Keratinocyte (primary cell): ENCODE measurements at regions not wholly inside any gene's neighbourhood (a gene's known extent, or its start where the extent isn't known, plus 50 kb on each side); places are given as distances from the start of the nearest gene placed in this dataset.

Experiments used
- DNase-seq: peaks from one replicate; pipeline ENCODE4 v3.0.0-alpha.2; 2011; ENCODE audit warnings: low read depth, missing footprints, low spot score
- FAIRE-seq: peaks from 2 replicates; lab custom pipeline; 2011; peaks lifted over from hg19 to GRCh38; lab: Jason Lieb, UNC
- H2AFZ ChIP-seq: 2 replicates; pipeline ENCODE4 v1.6.0; 2012; ENCODE audit warnings: low read length, control low read depth, inconsistent platforms; ENCODE audit not compliant: control insufficient read depth
- H3K27ac ChIP-seq: 2 replicates; pipeline ENCODE4 v1.5.1; 2011; ENCODE audit warnings: low read length; ENCODE audit not compliant: control insufficient read depth, insufficient read depth
- H3K27me3 ChIP-seq: 3 replicates; pipeline ENCODE4 v1.6.0; 2011; ENCODE audit warnings: low read length; ENCODE audit not compliant: control insufficient read depth, insufficient read depth; ENCODE audit errors: extremely low read depth
- H3K36me3 ChIP-seq, 2 experiments: 2 replicates in 1 of 2; 3 replicates in 1 of 2; pipeline ENCODE4 v1.5.1; 2011; ENCODE audit warnings: low read length in 2 of 2, mild to moderate bottlenecking in 1 of 2; ENCODE audit not compliant: control insufficient read depth in 2 of 2, insufficient read depth in 2 of 2; ENCODE audit errors: extremely low read depth in 1 of 2
- H3K4me1 ChIP-seq: 3 replicates; pipeline ENCODE4 v1.5.1; 2011; ENCODE audit warnings: low read length; ENCODE audit not compliant: control insufficient read depth, insufficient read depth; ENCODE audit errors: extremely low read depth
- H3K4me2 ChIP-seq: 3 replicates; pipeline ENCODE4 v1.6.0; 2011; ENCODE audit warnings: low read depth, low read length; ENCODE audit not compliant: control insufficient read depth, insufficient read depth; ENCODE audit errors: extremely low read depth
- H3K4me3 ChIP-seq, 3 experiments: fragments of 200-600 bp in 1 of 3; sonication (generic) in 1 of 3; 2 replicates in 2 of 3; 3 replicates in 1 of 3; pipeline ENCODE4 v1.5.1; 2011 to 2016; ENCODE audit warnings: low read length in 3 of 3, mild to moderate bottlenecking in 3 of 3, control low read depth in 2 of 3, inconsistent platforms in 1 of 3, low read depth in 1 of 3, mixed read lengths in 1 of 3, mixed run types in 1 of 3, moderate library complexity in 1 of 3; ENCODE audit not compliant: control insufficient read depth in 2 of 3, insufficient read depth in 2 of 3; ENCODE audit errors: extremely low read depth in 1 of 3
- H3K79me2 ChIP-seq: 2 replicates; pipeline ENCODE4 v1.6.0; 2012; ENCODE audit warnings: low read length; ENCODE audit not compliant: control insufficient read depth, insufficient read depth
- H3K9ac ChIP-seq: 3 replicates; pipeline ENCODE4 v1.6.0; 2011; ENCODE audit warnings: low read length; ENCODE audit not compliant: control insufficient read depth, insufficient read depth; ENCODE audit errors: extremely low read depth
- H3K9me1 ChIP-seq: 3 replicates; pipeline ENCODE4 v1.6.0; 2011; ENCODE audit warnings: low read length; ENCODE audit not compliant: control insufficient read depth, insufficient read depth; ENCODE audit errors: extremely low read depth
- H3K9me3 ChIP-seq: 2 replicates; pipeline ENCODE4 v1.5.1; 2012; ENCODE audit warnings: low read depth, low read length; ENCODE audit not compliant: control insufficient read depth
- H4K20me1 ChIP-seq: 3 replicates; pipeline ENCODE4 v1.6.0; 2011; ENCODE audit warnings: low read length; ENCODE audit not compliant: control insufficient read depth, insufficient read depth; ENCODE audit errors: extremely low read depth
- EZH2 ChIP-seq: IDR thresholded peaks from one replicate; pipeline ENCODE4 v1.6.1; 2012; ENCODE audit warnings: inconsistent platforms, mild to moderate bottlenecking, low read length, moderate library complexity
- dilution Hi-C: fragments of 300-500 bp; cut with MboI; formaldehyde crosslinking; loops from one replicate; pipeline ENCODE4 v1.7.0; 2020; ENCODE audit warnings: low sequenced_read_pairs; ENCODE audit not compliant: extremely low pct_ligation_motif_present
- TF ChIP-seq, protein P1 (sequence below), 3 experiments: IDR thresholded peaks in 1 of 3; conservative IDR thresholded peaks in 1 of 3; optimal IDR thresholded peaks in 1 of 3; 2 replicates in 2 of 3; 3 replicates in 1 of 3; pipeline versions ENCODE3 to v1.5.1; 2011; ENCODE audit warnings: low read length in 3 of 3, mild to moderate bottlenecking in 3 of 3, moderate library complexity in 2 of 3, control low read depth in 1 of 3, inconsistent platforms in 1 of 3; ENCODE audit not compliant: insufficient read depth in 2 of 3; ENCODE audit errors: extremely low read depth in 1 of 3

DNA sequence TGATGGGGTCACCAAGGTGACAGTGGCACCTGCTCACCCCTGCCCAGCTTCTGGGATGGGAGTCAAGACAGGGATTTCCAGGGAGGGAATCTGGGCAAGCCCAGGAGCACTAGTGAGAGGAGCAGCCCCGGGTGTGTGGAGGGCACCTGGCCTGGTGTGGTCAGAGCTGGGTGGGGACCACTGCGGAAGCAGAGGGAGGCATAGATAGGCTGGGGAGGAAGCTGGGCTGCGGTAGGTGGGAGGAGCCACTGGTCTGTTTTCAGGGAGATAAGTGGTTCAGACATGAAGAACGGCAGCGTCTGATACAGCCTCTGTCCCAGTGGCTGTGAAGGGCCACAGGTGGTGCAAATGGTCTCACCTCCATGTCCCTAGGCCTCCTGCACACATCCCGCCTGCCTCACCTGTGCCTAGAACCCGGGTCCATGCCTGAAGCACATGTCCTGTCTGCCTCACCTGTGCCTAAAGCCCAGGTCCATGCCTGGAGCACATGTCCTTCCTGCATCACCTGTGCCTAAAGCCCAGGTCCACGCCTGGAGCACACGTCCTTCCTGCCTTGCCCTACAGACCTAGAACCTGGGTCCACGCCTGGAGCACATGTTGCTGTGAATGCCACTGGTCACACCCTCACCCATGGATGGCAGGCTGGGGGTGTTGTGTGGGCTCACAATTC is 325.9 kb upstream of the AJAP1 start:
- no peak overlapping the region for H2AFZ ChIP-seq
- H3K27me3 ChIP-seq, result no peaks in the 10 kb centered on the region
- H3K9ac ChIP-seq, result no peak overlapping the region
- H3K4me2 ChIP-seq, result no peak overlapping the region
- H3K36me3 ChIP-seq, result no peaks in the 10 kb centered on the region
- DNase-seq, result no peak
- no peaks in the 10 kb centered on the region for H4K20me1 ChIP-seq
- H3K4me3 ChIP-seq, result no peak overlapping the region
- H3K4me1 ChIP-seq, result no peaks in the 10 kb centered on the region
- no peaks in the 10 kb centered on the region for H3K79me2 ChIP-seq
- no peak for FAIRE-seq
- H3K9me1 ChIP-seq, result no peaks in the 10 kb centered on the region
- peaks cover 12% of the 10 kb centered on the region for H3K9me3 ChIP-seq
- no peak for TF ChIP-seq EZH2
- TF ChIP-seq, protein P1, sequence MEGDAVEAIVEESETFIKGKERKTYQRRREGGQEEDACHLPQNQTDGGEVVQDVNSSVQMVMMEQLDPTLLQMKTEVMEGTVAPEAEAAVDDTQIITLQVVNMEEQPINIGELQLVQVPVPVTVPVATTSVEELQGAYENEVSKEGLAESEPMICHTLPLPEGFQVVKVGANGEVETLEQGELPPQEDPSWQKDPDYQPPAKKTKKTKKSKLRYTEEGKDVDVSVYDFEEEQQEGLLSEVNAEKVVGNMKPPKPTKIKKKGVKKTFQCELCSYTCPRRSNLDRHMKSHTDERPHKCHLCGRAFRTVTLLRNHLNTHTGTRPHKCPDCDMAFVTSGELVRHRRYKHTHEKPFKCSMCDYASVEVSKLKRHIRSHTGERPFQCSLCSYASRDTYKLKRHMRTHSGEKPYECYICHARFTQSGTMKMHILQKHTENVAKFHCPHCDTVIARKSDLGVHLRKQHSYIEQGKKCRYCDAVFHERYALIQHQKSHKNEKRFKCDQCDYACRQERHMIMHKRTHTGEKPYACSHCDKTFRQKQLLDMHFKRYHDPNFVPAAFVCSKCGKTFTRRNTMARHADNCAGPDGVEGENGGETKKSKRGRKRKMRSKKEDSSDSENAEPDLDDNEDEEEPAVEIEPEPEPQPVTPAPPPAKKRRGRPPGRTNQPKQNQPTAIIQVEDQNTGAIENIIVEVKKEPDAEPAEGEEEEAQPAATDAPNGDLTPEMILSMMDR (optimal IDR thresholded peaks at IDR 0.05 in 1 of 3, IDR thresholded peaks at IDR 0.05 in 1 of 3, conservative IDR thresholded peaks at IDR 0.05 in 1 of 3; ENCODE audit: extremely low read depth in 1 of 3, insufficient read depth in 2 of 3, low read length in 3 of 3), result no peak
- no peak overlapping the region for H3K27ac ChIP-seq
- dilution Hi-C loops, result no loop called here

DNA sequence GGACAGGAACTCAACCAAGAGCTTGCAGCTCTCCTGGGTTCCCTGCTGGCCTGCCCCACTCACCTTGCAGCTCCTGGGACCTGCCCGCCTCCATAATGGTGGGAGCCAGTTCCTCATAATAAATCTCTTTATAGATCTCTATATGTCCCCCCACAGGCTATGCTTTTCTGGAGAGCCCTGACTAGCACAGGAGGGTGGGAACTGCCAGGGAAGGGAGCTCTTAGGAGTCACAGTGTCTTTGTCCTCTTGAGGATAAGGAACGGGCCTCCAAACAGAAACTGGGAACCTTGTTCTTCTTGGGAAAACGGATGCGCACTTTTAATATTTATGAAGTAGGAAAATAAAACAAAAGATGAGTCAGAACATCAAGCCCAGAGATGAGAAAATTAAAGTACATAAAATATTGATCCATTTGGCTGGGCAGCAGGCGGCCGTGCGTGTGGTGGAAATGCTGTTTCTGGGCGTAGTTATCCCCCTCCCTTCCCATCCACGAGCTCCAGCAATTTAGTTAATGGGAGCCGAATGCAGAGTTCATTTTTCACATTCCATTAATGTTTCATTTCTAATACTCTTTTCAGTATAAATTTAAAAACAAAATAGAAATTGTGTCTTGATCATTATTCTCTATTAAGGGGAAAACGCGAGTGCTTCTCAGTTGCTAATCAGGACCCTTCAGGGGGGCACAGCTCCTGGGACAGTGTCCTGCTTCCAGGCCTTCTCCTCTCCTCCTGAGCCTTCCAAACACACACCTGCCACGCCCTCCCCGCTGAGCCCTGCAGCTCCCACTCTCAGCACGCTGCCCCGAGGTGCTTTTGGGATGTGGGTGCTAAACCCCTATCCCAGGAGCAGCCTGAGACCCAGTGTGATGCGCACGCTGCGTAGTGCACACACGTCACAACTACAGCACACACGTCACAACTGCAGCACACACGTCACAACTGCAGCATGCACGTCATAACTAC is 323.3 kb upstream of the AJAP1 start:
- no peak for TF ChIP-seq EZH2
- TF ChIP-seq, protein P1 (optimal IDR thresholded peaks at IDR 0.05 in 1 of 3, IDR thresholded peaks at IDR 0.05 in 1 of 3, conservative IDR thresholded peaks at IDR 0.05 in 1 of 3; ENCODE audit: extremely low read depth in 1 of 3, insufficient read depth in 2 of 3, low read length in 3 of 3), result no peak
- H3K9me3 ChIP-seq, result peaks cover 8% of the 10 kb centered on the region
- no peak overlapping the region for H3K4me2 ChIP-seq
- no peak overlapping the region for H3K4me3 ChIP-seq
- H3K4me1 ChIP-seq, result no peaks in the 10 kb centered on the region
- H3K36me3 ChIP-seq, result no peaks in the 10 kb centered on the region
- FAIRE-seq (no peak), DNase-seq (no peak)
- no peak overlapping the region for H3K9ac ChIP-seq
- no peaks in the 10 kb centered on the region for H3K27me3 ChIP-seq
- H3K27ac ChIP-seq, result no peak overlapping the region
- dilution Hi-C loops, result no loop called here
- no peaks in the 10 kb centered on the region for H3K79me2 ChIP-seq
- H4K20me1 ChIP-seq, result no peaks in the 10 kb centered on the region
- no peak overlapping the region for H2AFZ ChIP-seq
- no peaks in the 10 kb centered on the region for H3K9me1 ChIP-seq
